LNCAP (cell line): ENCODE measurements at regions not wholly inside any gene's neighbourhood (a gene's known extent, or its start where the extent isn't known, plus 50 kb on each side); places are given as distances from the start of the nearest gene placed in this dataset.

Experiments used
- CTCF ChIP-seq: fragments of 450-650 bp; IDR thresholded peaks from 2 replicates; pipeline ENCODE4 v1.5.1; 2017; ENCODE audit warnings: mild to moderate bottlenecking

- TF ChIP-seq CTCF, result no peak
Measured at GRCh38 chr12:118706437-118706836, 274.9 kb upstream of the SRRM4 start.

- no peak for TF ChIP-seq CTCF
Measured at GRCh38 chr12:118709946-118710345, 271.4 kb upstream of the SRRM4 start.

- no peak for TF ChIP-seq CTCF
Measured at GRCh38 chr12:118711185-118711584, 270.2 kb upstream of the SRRM4 start.

- TF ChIP-seq CTCF, result peak; percentile 80
Measured at GRCh38 chr12:118714051-118714460, 267.3 kb upstream of the SRRM4 start.

GRCh38 chr12:118714500-118714899, 266.8 kb upstream of the SRRM4 start:
- TF ChIP-seq CTCF, result no peak

- TF ChIP-seq CTCF, result no peak
Measured at GRCh38 chr12:118715647-118716046, 265.7 kb upstream of the SRRM4 start.

GRCh38 chr12:118727196-118727978, 254.0 kb upstream of the SRRM4 start:
- TF ChIP-seq CTCF, result no peak

GRCh38 chr12:118727979-118728366, 253.4 kb upstream of the SRRM4 start:
- TF ChIP-seq CTCF, result no peak
